Pancreas (tissue), 10 donors: ENCODE measurements at regions not wholly inside any gene's neighbourhood (a gene's known extent, or its start where the extent isn't known, plus 50 kb on each side); places are given as distances from the start of the nearest gene placed in this dataset.

Source experiments
- ATAC-seq, 4 donors: fragments of 200-7000 bp; cut with Tn5 transposase; one replicate each; pipeline versions ENCODE4 v1.8.0 to v1.9.1; 2020; ENCODE audit warnings: mild to moderate bottlenecking in 4 of 4, moderate library complexity in 4 of 4
- DNase-seq, 6 donors: peaks; one replicate each; pipeline ENCODE4 v3.0.0-alpha.2; 2020
- FAIRE-seq: peaks from 2 replicates; lab custom pipeline; 2012; peaks lifted over from hg19 to GRCh38; lab: Jason Lieb, UNC
- H3K27ac ChIP-seq, 4 donors: fragments of 200-600 bp; sonication (generic); 1 replicate in 3 of 4; 2 replicates in 1 of 4; pipeline versions ENCODE4 v1.5.0 to v1.8.0; 2020
- H3K27me3 ChIP-seq, 4 donors: fragments of 200-600 bp; one replicate each; pipeline ENCODE4 v1.8.0; 2021
- H3K36me3 ChIP-seq, 3 donors: fragments of 200-600 bp; sonication (generic) in 1 of 3; one replicate each; pipeline versions ENCODE4 v1.5.0 to v1.8.0; 2020 to 2021
- H3K4me1 ChIP-seq, 3 donors: fragments of 200-600 bp; one replicate each; pipeline ENCODE4 v1.8.0; 2021
- H3K4me3 ChIP-seq, 4 donors: fragments of 200-600 bp; sonication (generic) in 2 of 4; one replicate each; pipeline versions ENCODE4 v1.5.0 to v1.8.0; 2020 to 2021
- H3K9me3 ChIP-seq, 4 donors: fragments of 200-600 bp; one replicate each; pipeline ENCODE4 v1.8.0; 2021
- WGBS, 2 donors: extraction: QIAGEN DNeasy Blood & Tissue Kit; methylation state at CpG; one replicate each; pipeline ENCODE4 v1.1.7; 2013; 5-methylcytosine and 5-hydroxymethylcytosine counted together
- intact Hi-C, 3 donors: fragments of 100-400 bp; cut with DNase I; formaldehyde crosslinking; loops; one replicate each; pipeline versions ENCODE4 v1.11.1 to v1.14.2; 2022
- TF ChIP-seq, protein P1 (sequence below), 4 donors: fragments of 200-600 bp; sonication (generic) in 3 of 4; IDR thresholded peaks; one replicate each; pipeline versions ENCODE4 v1.5.0 to v1.8.0; 2021; ENCODE audit warnings: antibody characterized with exemption in 4 of 4
- donor health status: healthy with polysubstance abuse.
- donor health status: DM: no; HTN: no; CAD: no; lungs with moderate emphysema.
- donor health status: DM: no; HTN: no; CAD: no.
- donor health status: control.
- donor health status: control.
- donor health status: Bipolar disorder and iron deficiency.
- donor health status: DM: yes; HTN: yes; CAD: no.
- donor health status: DM: no; HTN: no; CAD: no.
- donor health status: DM: no; HTN: no; CAD: no.
- donor health status: DM: yes; HTN: yes; CAD: no.

- WGBS, 2 donors = 45 to 65% methylated on average over 3 of the region's 3 CpGs
- Histone ChIP-seq H3K27ac (no peak overlapping the region), H3K9me3 (no peaks in the 10 kb centered on the region), H3K36me3 (no peaks in the 10 kb centered on the region), H3K4me3 (no peak overlapping the region), H3K4me1 (no peaks in the 10 kb centered on the region), H3K27me3 (no peaks in the 10 kb centered on the region)
- TF ChIP-seq, protein P1, sequence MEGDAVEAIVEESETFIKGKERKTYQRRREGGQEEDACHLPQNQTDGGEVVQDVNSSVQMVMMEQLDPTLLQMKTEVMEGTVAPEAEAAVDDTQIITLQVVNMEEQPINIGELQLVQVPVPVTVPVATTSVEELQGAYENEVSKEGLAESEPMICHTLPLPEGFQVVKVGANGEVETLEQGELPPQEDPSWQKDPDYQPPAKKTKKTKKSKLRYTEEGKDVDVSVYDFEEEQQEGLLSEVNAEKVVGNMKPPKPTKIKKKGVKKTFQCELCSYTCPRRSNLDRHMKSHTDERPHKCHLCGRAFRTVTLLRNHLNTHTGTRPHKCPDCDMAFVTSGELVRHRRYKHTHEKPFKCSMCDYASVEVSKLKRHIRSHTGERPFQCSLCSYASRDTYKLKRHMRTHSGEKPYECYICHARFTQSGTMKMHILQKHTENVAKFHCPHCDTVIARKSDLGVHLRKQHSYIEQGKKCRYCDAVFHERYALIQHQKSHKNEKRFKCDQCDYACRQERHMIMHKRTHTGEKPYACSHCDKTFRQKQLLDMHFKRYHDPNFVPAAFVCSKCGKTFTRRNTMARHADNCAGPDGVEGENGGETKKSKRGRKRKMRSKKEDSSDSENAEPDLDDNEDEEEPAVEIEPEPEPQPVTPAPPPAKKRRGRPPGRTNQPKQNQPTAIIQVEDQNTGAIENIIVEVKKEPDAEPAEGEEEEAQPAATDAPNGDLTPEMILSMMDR (IDR thresholded peaks at IDR 0.05) = no peak
- DNase-seq = no peak
- no peak for FAIRE-seq
- intact Hi-C loops = no loop called here
- no peak for ATAC-seq
Measured at GRCh38 chr14:26385310-26385709, 212.5 kb downstream of the NOVA1 start.

DNA sequence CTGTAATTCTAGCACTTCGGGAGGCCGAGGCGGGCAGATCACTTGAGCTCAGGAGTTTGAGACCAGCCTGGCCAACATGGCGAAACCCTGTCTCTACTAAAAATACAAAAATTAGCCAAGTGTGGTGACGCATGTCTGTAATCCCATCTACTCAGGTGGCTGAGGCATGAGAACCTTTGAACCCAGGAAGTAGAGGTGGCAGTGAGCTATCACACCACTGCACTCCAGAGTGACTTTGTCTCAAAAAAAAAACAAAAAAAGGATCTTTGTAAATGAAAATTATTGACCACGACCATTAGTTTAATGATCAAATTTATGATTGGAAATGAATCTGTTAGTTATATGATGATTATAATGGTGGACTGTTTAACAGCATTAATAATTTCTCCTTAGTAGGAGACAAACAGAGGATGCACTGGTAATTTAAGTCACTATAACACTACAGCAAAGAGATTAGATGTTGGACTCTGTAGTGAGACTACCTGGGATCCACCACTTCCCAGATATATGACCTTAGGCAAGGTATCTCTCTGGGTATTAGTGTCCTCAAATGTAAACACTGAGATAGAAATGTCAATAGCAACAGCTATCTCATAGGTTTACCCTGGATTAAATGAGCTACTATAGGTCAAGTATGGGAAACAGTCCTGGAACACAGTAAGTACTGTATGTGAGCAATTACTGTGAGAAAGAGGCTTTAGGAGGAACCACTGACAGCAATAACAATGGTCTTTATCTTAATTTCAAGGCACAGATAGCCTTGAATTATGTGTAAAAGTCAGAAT lies 214.7 kb downstream of the NOVA1 start:
- FAIRE-seq (no peak), ATAC-seq (no peak), DNase-seq (no peak)
- H3K4me3 ChIP-seq = no peak overlapping the region
- no peaks in the 10 kb centered on the region for H3K9me3 ChIP-seq
- TF ChIP-seq, protein P1 (IDR thresholded peaks at IDR 0.05) = no peak
- 73 to 94% methylated on average over 6 of the region's 6 CpGs for WGBS, 2 donors
- intact Hi-C loops = no loop called here
- no peaks in the 10 kb centered on the region for H3K4me1 ChIP-seq
- no peak overlapping the region for H3K27ac ChIP-seq
- H3K36me3 ChIP-seq = no peaks in the 10 kb centered on the region
- H3K27me3 ChIP-seq = no peaks in the 10 kb centered on the region

DNA sequence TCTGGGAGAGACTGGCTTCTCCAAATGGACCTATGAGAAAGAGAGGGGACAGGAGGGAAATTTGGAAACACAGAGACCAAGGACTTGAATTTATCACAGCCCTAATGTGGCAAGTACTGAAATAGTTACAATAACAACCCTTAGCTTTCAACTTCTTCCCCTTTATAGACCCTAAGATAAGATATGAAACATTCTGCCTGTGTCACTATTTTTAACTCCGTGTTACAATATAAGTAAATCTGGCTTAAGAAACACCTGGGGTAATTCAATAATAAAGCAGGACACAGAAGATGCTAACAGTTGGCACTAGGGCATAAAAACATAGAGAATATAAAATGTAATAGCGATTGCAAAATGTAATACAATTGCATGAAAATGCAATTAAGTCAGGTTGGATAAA lies 216.4 kb downstream of the NOVA1 start:
- no peaks in the 10 kb centered on the region for H3K36me3 ChIP-seq
- H3K4me3 ChIP-seq = no peak overlapping the region
- no peak for DNase-seq
- TF ChIP-seq, protein P1 (IDR thresholded peaks at IDR 0.05) = no peak
- H3K27ac ChIP-seq = no peak overlapping the region
- WGBS, 2 donors = 47 to 53% methylated on average over 2 of the region's 2 CpGs
- no peaks in the 10 kb centered on the region for H3K9me3 ChIP-seq
- ATAC-seq = no peak
- H3K27me3 ChIP-seq = no peaks in the 10 kb centered on the region
- intact Hi-C loops = no loop called here
- no peak for FAIRE-seq
- no peaks in the 10 kb centered on the region for H3K4me1 ChIP-seq

DNA sequence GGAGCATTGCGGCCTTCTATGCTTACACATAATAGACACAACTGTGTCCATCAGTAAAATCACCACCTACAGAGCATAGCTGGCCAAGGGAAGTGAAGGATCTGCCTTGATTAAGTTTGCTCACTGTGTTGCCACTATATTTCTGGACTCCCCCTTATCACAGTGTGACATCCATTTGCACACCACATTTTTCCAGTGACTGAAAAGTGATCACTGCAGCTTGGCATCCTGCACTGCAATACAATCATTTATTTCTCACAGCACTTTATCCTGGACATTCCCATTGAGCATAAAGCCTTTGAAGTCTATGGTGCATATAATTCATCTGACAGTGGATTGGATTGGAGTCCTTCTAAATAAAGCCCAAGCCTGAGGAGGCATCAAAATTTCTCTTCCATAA lies 217.2 kb downstream of the NOVA1 start:
- Histone ChIP-seq H3K9me3 (no peaks in the 10 kb centered on the region), H3K4me3 (no peak overlapping the region), H3K27me3 (no peaks in the 10 kb centered on the region), H3K27ac (no peak overlapping the region), H3K4me1 (no peaks in the 10 kb centered on the region), H3K36me3 (no peaks in the 10 kb centered on the region)
- FAIRE-seq = no peak
- 77 to 92% methylated on average over 1 of the region's 1 CpG for WGBS, 2 donors
- TF ChIP-seq, protein P1 (IDR thresholded peaks at IDR 0.05) = no peak
- no peak for DNase-seq
- intact Hi-C loops = no loop called here
- ATAC-seq = no peak

DNA sequence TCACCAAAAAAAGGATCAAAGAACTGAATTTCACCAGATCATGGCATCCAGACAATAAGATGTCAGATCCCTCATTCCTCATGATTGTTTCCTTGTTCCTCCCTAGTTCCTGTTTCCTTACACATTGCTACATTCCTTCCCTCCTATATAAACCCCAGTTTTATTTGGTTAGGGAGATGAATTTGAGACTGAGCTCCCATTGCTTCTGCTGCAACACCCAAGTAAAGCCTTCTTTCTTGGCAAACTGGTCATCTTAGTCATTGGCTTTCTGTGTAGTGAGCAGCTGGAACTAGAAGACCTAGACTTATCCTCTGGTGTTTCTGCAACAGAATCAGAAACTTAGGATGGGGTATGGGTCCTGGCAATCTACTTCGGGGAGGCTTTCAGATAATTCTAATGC lies 217.9 kb downstream of the NOVA1 start:
- H3K36me3 ChIP-seq = no peaks in the 10 kb centered on the region
- no peak for DNase-seq
- H3K4me1 ChIP-seq = no peaks in the 10 kb centered on the region
- intact Hi-C loops = no loop called here
- no peak for ATAC-seq
- TF ChIP-seq, protein P1 (IDR thresholded peaks at IDR 0.05) = no peak
- FAIRE-seq = no peak
- H3K4me3 ChIP-seq = no peak overlapping the region
- H3K27me3 ChIP-seq = no peaks in the 10 kb centered on the region
- 40 to 76% methylated on average over 1 of the region's 1 CpG for WGBS, 2 donors
- no peaks in the 10 kb centered on the region for H3K9me3 ChIP-seq
- H3K27ac ChIP-seq = no peak overlapping the region
